ENCODE measurements at regions not wholly inside any gene's neighbourhood (a gene's known extent, or its start where the extent isn't known, plus 50 kb on each side); places are given as distances from the start of the nearest gene placed in this dataset.

DNA sequence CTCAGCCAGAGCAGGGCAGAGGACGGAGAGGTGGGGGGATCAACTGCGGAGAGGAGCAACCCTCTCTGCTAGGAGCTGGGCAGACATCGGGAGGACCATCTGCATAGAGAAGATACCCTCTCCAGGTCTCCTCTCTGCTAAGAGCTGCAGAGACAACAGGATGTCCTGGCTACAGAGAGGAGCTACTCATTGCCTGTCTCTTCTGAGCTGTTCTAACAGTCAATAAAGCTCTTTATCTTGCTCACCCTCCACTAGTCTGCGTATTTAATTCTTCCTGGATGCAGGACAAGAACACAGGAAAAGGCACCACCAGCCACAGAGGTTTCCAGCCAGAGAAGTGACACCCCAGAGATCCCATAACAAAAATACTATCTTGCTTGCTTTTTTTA lies 871.1 kb upstream of the GJE1 start:
- Histone ChIP-seq H3K27ac (ENCODE audit: low read depth in 1 of 2, low read length in 2 of 2) (no peak overlapping the region), H3K4me1 (ENCODE audit: control insufficient read depth in 1 of 2, insufficient read depth in 2 of 2, low read length in 2 of 2) (no peaks in the 10 kb centered on the region), H3K36me3 (ENCODE audit: control insufficient read depth in 1 of 2, insufficient read depth in 2 of 2, low read length in 1 of 2) (no peaks in the 10 kb centered on the region), H3K4me3 (ENCODE audit: low read length in 2 of 2) (no peak overlapping the region), H3K9me3 (ENCODE audit: control insufficient read depth, low read length) (no peaks in the 10 kb centered on the region), H3K27me3 (ENCODE audit: control insufficient read depth in 1 of 2, insufficient read depth in 2 of 2, low read length in 1 of 2) (no peaks in the 10 kb centered on the region)
- WGBS, 2 donors = 84 to 95% methylated on average over 4 of the region's 4 CpGs
- ATAC-seq (ENCODE audit: low FRiP score) (no peak), DNase-seq (no peak)
- intact Hi-C loops (cut with DNase I) = no loop called here

DNA sequence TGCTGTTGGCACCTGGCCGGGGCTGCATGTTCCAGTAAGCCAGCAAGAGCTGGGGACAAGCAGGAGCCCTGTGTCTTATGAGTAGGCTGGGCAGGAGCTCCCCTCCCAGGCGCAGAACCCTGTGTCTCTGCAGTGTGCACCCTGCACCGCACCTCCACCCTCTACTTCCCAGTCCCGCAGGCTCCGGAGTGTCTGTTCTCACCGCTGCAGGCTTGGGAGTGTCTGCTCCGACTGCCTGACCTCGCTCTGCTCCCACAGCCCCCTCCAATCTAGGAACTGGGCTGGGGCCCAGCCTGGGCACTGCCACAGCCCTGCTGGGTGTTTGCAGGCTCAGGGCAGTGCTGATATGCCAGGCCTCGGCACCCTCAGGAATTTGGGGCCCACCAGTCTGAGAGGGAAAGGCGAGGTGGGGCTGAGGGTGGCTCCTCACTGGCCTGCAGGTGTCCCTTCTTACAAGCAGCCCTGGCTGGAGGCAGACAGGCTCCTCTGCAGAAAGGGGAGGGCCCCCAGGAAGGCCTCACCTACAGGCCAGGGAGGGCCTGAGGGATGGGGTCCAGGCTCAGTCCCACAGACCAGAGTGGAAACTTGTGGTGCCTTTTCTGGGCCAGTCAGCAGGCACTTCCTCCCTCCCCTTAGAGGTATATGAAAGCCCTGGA lies 871.6 kb upstream of the GJE1 start:
- Histone ChIP-seq H3K4me3 (ENCODE audit: low read length in 2 of 2) (no peak overlapping the region), H3K27me3 (ENCODE audit: control insufficient read depth in 1 of 2, insufficient read depth in 2 of 2, low read length in 1 of 2) (no peaks in the 10 kb centered on the region), H3K4me1 (ENCODE audit: control insufficient read depth in 1 of 2, insufficient read depth in 2 of 2, low read length in 2 of 2) (no peaks in the 10 kb centered on the region), H3K9me3 (ENCODE audit: control insufficient read depth, low read length) (no peaks in the 10 kb centered on the region), H3K27ac (ENCODE audit: low read depth in 1 of 2, low read length in 2 of 2) (no peak overlapping the region), H3K36me3 (ENCODE audit: control insufficient read depth in 1 of 2, insufficient read depth in 2 of 2, low read length in 1 of 2) (no peaks in the 10 kb centered on the region)
- peak; percentile 51 for ATAC-seq (ENCODE audit: low FRiP score)
- peak; percentile 32 to 64 for DNase-seq
- intact Hi-C loops (cut with DNase I) = no loop called here
- 42 to 55% methylated on average over 10 of the region's 10 CpGs for WGBS, 2 donors

DNA sequence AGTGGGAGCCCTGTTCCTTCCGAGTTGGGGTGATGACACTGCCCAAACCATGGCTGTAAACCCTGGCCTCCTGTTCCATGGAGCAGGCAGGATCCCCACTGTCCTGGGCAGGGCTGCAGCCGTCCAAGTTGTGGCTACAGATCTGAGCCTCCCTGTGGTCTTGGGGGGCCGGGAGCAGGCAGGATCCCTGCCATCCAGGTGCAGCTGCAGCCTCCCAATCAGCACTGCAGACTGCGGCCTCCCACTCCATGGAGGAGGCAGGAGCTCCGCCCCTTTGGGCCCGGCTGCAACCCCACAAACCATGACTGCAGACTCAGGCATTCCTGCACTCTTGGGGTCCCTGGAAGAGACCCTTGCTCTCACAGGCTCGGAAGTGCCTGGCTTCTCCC lies 872.1 kb upstream of the GJE1 start:
- H3K36me3 ChIP-seq (ENCODE audit: control insufficient read depth in 1 of 2, insufficient read depth in 2 of 2, low read length in 1 of 2) = no peaks in the 10 kb centered on the region
- H3K9me3 ChIP-seq (ENCODE audit: control insufficient read depth, low read length) = no peaks in the 10 kb centered on the region
- ATAC-seq (ENCODE audit: low FRiP score) (peak; percentile 44), DNase-seq (peak; percentile 33 to 46)
- WGBS, 2 donors = 79 to 85% methylated on average over 7 of the region's 7 CpGs
- no peak overlapping the region for H3K27ac ChIP-seq (ENCODE audit: low read depth in 1 of 2, low read length in 2 of 2)
- no peaks in the 10 kb centered on the region for H3K27me3 ChIP-seq (ENCODE audit: control insufficient read depth in 1 of 2, insufficient read depth in 2 of 2, low read length in 1 of 2)
- no peaks in the 10 kb centered on the region for H3K4me1 ChIP-seq (ENCODE audit: control insufficient read depth in 1 of 2, insufficient read depth in 2 of 2, low read length in 2 of 2)
- intact Hi-C loops (cut with DNase I) = no loop called here
- no peak overlapping the region for H3K4me3 ChIP-seq (ENCODE audit: low read length in 2 of 2)

DNA sequence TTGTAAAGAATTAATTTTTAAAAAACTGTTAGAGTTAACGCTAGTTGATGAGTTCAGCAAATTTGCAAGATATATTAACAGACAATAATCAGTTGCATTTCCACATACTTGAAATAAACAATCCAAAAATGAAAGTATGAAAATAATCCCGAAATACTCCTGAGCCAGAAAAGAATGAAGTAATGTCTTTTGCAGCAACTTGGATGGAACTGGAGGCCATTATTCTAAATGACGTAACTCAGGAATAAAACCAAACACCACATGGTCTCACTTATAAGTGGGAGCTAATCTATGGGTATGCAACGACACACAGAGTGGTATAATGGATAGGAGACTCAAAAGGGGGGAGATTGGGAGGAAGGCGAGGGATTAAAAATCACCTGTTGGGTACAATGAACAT lies 872.9 kb upstream of the GJE1 start:
- WGBS, 2 donors = 59 to 62% methylated on average over 5 of the region's 5 CpGs
- H3K36me3 ChIP-seq (ENCODE audit: control insufficient read depth in 1 of 2, insufficient read depth in 2 of 2, low read length in 1 of 2) = no peaks in the 10 kb centered on the region
- no peak for DNase-seq
- intact Hi-C loops (cut with DNase I) = no loop called here
- H3K4me3 ChIP-seq (ENCODE audit: low read length in 2 of 2) = no peak overlapping the region
- no peaks in the 10 kb centered on the region for H3K9me3 ChIP-seq (ENCODE audit: control insufficient read depth, low read length)
- H3K27ac ChIP-seq (ENCODE audit: low read depth in 1 of 2, low read length in 2 of 2) = no peak overlapping the region
- no peaks in the 10 kb centered on the region for H3K4me1 ChIP-seq (ENCODE audit: control insufficient read depth in 1 of 2, insufficient read depth in 2 of 2, low read length in 2 of 2)
- no peaks in the 10 kb centered on the region for H3K27me3 ChIP-seq (ENCODE audit: control insufficient read depth in 1 of 2, insufficient read depth in 2 of 2, low read length in 1 of 2)
- no peak for ATAC-seq (ENCODE audit: low FRiP score)

DNA sequence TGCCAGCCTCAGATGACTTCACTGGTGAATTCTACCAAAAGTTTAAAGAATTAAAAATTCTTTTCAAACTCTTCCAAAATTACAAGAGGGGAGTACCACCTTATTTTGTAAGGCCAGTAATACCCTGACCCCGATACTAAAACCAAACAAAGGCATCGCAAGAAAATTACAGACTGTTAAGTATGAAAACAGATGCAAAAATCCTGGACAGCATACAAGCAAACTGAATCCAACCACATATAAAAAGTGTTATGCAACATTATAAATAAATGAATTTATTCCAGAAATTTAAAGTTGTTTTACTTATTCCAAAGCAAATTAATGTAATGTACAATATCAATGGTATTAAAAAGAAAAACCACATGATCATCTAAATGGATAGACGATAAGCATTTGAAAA lies 873.6 kb upstream of the GJE1 start:
- no peak for DNase-seq
- Histone ChIP-seq H3K27ac (ENCODE audit: low read depth in 1 of 2, low read length in 2 of 2) (no peak overlapping the region), H3K4me1 (ENCODE audit: control insufficient read depth in 1 of 2, insufficient read depth in 2 of 2, low read length in 2 of 2) (no peaks in the 10 kb centered on the region), H3K27me3 (ENCODE audit: control insufficient read depth in 1 of 2, insufficient read depth in 2 of 2, low read length in 1 of 2) (no peaks in the 10 kb centered on the region), H3K36me3 (ENCODE audit: control insufficient read depth in 1 of 2, insufficient read depth in 2 of 2, low read length in 1 of 2) (no peaks in the 10 kb centered on the region), H3K9me3 (ENCODE audit: control insufficient read depth, low read length) (no peaks in the 10 kb centered on the region), H3K4me3 (ENCODE audit: low read length in 2 of 2) (no peak overlapping the region)
- intact Hi-C loops (cut with DNase I) = no loop called here
- WGBS, 2 donors = 89 to 91% methylated on average over 3 of the region's 3 CpGs
- ATAC-seq (ENCODE audit: low FRiP score) = no peak

DNA sequence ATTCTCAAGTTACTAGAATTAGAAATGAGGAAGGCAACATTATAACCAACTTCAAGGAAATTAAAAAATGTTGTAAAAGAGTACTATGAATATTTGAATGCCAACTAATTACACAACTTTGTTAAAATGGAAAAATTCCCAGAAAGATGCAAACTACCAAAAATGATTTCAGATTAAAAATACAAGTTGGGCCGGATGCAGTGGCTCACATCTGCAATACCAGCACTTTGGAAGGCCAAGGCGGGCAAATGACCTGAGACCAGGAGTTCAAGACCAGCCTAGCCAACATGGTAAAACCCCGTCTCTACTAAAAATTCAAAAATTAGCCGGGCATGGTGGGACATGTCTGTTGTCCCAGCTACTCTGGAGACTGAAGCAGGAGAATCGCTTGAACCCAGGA lies 874.2 kb upstream of the GJE1 start:
- 88 to 90% methylated on average over 5 of the region's 5 CpGs for WGBS, 2 donors
- Histone ChIP-seq H3K4me1 (ENCODE audit: control insufficient read depth in 1 of 2, insufficient read depth in 2 of 2, low read length in 2 of 2) (no peaks in the 10 kb centered on the region), H3K27ac (ENCODE audit: low read depth in 1 of 2, low read length in 2 of 2) (no peak overlapping the region), H3K9me3 (ENCODE audit: control insufficient read depth, low read length) (no peaks in the 10 kb centered on the region), H3K27me3 (ENCODE audit: control insufficient read depth in 1 of 2, insufficient read depth in 2 of 2, low read length in 1 of 2) (no peaks in the 10 kb centered on the region), H3K4me3 (ENCODE audit: low read length in 2 of 2) (no peak overlapping the region), H3K36me3 (ENCODE audit: control insufficient read depth in 1 of 2, insufficient read depth in 2 of 2, low read length in 1 of 2) (no peaks in the 10 kb centered on the region)
- ATAC-seq (ENCODE audit: low FRiP score) = no peak
- intact Hi-C loops (cut with DNase I) = no loop called here
- no peak for DNase-seq

DNA sequence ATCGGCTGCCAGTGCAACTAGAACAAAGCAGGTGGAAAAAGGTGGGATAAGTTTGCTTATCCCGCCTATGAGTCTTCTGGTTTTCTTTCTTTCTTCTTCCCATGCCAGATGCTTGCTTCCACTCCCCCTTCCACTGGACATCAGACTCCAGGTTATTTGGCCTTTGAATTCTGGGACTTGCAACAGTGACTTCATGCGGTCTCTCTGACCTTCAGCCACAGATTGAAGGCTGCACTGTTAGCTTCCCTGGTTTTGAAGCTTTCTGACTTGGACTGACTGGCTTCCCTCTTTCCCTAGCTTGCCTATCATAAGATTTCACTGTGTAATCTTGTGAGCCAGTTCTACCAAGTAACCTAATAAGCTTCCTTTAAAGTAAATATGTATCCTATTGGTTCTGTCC lies 878.4 kb upstream of the GJE1 start:
- Histone ChIP-seq H3K27ac (ENCODE audit: low read depth in 1 of 2, low read length in 2 of 2) (no peak overlapping the region), H3K36me3 (ENCODE audit: control insufficient read depth in 1 of 2, insufficient read depth in 2 of 2, low read length in 1 of 2) (no peaks in the 10 kb centered on the region), H3K4me3 (ENCODE audit: low read length in 2 of 2) (no peak overlapping the region), H3K4me1 (ENCODE audit: control insufficient read depth in 1 of 2, insufficient read depth in 2 of 2, low read length in 2 of 2) (no peaks in the 10 kb centered on the region), H3K9me3 (ENCODE audit: control insufficient read depth, low read length) (no peaks in the 10 kb centered on the region), H3K27me3 (ENCODE audit: control insufficient read depth in 1 of 2, insufficient read depth in 2 of 2, low read length in 1 of 2) (no peaks in the 10 kb centered on the region)
- ATAC-seq (ENCODE audit: low FRiP score) (no peak), DNase-seq (no peak)
- intact Hi-C loops (cut with DNase I) = no loop called here
- 91 to 96% methylated on average over 3 of the region's 3 CpGs for WGBS, 2 donors

DNA sequence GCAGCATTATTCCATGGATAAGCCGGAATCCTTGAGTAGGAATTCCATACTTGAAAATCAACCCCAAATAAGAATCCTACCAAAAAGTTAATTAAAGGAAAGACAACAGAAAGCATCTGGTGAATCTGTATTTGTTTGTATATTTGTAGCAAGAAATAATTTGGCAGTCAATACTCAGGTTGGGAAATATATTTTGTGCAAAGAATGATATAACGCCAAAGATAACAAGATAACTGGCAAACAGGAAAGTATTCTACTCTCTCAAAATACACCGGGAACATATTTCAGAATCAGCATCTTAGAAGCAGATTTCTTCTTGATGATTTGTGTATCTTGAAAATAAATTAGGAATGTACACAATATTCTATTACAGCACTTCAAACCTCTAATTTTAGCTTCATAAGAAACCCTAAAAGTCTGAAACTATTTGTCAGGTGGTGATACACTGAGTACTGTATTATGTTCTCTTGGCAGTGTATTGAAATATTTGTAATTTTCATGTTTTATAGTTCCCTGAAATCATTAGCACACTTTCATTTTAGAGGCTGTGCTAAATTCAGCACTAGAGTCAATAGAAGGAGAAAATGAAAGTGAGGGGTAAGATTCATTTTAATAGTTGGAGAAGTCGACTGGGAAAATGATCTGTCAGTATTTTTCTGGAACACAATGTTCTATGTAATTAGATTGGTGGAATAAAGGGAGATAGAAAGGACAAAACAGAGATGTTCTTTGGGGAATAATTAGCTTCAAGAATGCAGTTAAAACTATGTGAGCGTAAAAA lies 879.7 kb upstream of the GJE1 start:
- peak; percentile 20 for ATAC-seq (ENCODE audit: low FRiP score)
- Histone ChIP-seq H3K4me3 (ENCODE audit: low read length in 2 of 2) (peak overlapping the region in 1 of 2 donors; percentile 59), H3K36me3 (ENCODE audit: control insufficient read depth in 1 of 2, insufficient read depth in 2 of 2, low read length in 1 of 2) (no peaks in the 10 kb centered on the region), H3K27ac (ENCODE audit: low read depth in 1 of 2, low read length in 2 of 2) (peak overlapping the region in 1 of 2 donors; percentile 28), H3K9me3 (ENCODE audit: control insufficient read depth, low read length) (no peaks in the 10 kb centered on the region), H3K27me3 (ENCODE audit: control insufficient read depth in 1 of 2, insufficient read depth in 2 of 2, low read length in 1 of 2) (no peaks in the 10 kb centered on the region), H3K4me1 (ENCODE audit: control insufficient read depth in 1 of 2, insufficient read depth in 2 of 2, low read length in 2 of 2) (no peaks in the 10 kb centered on the region)
- 36% methylated on average over 5 of the region's 5 CpGs for WGBS, 2 donors
- no peak for DNase-seq
- intact Hi-C loops (cut with DNase I) = no loop called here

DNA sequence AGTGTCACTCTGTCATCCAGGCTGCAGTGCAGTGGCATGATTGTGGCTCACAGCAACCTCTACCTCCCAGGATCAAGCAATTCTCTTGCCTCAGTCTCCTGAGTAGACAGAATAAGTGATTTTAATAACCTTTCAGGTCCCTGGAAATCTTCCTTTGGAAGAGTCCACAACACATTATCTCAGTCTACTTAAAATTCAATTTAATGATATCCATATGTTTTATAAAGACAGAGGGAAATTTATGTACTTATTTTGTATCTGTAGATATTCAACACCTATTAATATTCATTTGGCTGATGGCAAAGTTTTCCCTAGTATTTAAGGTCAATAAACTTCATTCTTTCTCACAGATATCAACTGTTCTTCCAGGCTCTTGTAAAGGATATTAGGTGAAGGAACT lies 881.4 kb upstream of the GJE1 start:
- no peaks in the 10 kb centered on the region for H3K27me3 ChIP-seq (ENCODE audit: control insufficient read depth in 1 of 2, insufficient read depth in 2 of 2, low read length in 1 of 2)
- no peaks in the 10 kb centered on the region for H3K9me3 ChIP-seq (ENCODE audit: control insufficient read depth, low read length)
- H3K27ac ChIP-seq (ENCODE audit: low read depth in 1 of 2, low read length in 2 of 2) = no peak overlapping the region
- ATAC-seq (ENCODE audit: low FRiP score) (no peak), DNase-seq (no peak)
- no peaks in the 10 kb centered on the region for H3K36me3 ChIP-seq (ENCODE audit: control insufficient read depth in 1 of 2, insufficient read depth in 2 of 2, low read length in 1 of 2)
- H3K4me3 ChIP-seq (ENCODE audit: low read length in 2 of 2) = no peak overlapping the region
- intact Hi-C loops (cut with DNase I) = no loop called here
- no peaks in the 10 kb centered on the region for H3K4me1 ChIP-seq (ENCODE audit: control insufficient read depth in 1 of 2, insufficient read depth in 2 of 2, low read length in 2 of 2)
